ENCODE measurements at regions not wholly inside any gene's neighbourhood (a gene's known extent, or its start where the extent isn't known, plus 50 kb on each side); places are given as distances from the start of the nearest gene placed in this dataset.

- TF ChIP-seq CTCF (IDR thresholded peaks at IDR 0.05; ENCODE audit: insufficient read depth, low read length, severe bottlenecking) = no peak
- H3K36me3 ChIP-seq (ENCODE audit: control insufficient read depth, insufficient read depth, low read length) = peaks cover 44% of the 10 kb centered on the region
Observed at GRCh38 chr17:77313831-77314230, 173.1 kb downstream of the SEC14L1 start.

DNA sequence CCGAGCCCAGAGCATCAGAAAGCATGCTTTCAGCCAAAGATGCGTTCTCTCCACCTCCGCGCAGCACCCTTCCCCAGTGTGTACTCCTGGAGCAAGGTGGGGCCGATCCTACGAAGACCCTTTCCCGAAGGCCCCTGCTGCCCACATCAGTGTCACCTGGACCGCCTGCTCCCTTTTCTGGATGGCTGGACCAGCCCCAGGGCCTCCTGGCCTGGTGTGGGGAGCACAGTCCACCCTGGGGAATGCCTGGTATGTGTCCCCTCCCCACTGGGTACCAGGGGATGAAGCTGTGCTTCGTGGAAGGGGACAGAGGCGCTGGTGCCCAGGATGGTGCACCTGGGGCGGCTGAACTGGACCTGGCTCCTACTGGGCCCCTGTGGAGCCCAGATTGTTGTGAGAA, 173.8 kb downstream of the SEC14L1 start:
- TF ChIP-seq CTCF (IDR thresholded peaks at IDR 0.05; ENCODE audit: insufficient read depth, low read length, severe bottlenecking) = no peak
- Histone ChIP-seq H3K36me3 (ENCODE audit: control insufficient read depth, insufficient read depth, low read length) (peaks cover 39% of the 10 kb centered on the region), H3K4me3 (ENCODE audit: low read depth, low read length) (no peak overlapping the region), H3K27me3 (ENCODE audit: control insufficient read depth, insufficient read depth, low read length) (no peaks in the 10 kb centered on the region)
- FAIRE-seq (no peak), DNase-seq (ENCODE audit: low read depth) (no peak)

More at GRCh38 chr17:77313831-77314230, 173.1 kb downstream of the SEC14L1 start:
- H3K4me3 ChIP-seq (ENCODE audit: low read depth, low read length) = no peak overlapping the region
- no peak for DNase-seq (ENCODE audit: low read depth)
- no peak for FAIRE-seq
- no peaks in the 10 kb centered on the region for H3K27me3 ChIP-seq (ENCODE audit: control insufficient read depth, insufficient read depth, low read length)

DNA sequence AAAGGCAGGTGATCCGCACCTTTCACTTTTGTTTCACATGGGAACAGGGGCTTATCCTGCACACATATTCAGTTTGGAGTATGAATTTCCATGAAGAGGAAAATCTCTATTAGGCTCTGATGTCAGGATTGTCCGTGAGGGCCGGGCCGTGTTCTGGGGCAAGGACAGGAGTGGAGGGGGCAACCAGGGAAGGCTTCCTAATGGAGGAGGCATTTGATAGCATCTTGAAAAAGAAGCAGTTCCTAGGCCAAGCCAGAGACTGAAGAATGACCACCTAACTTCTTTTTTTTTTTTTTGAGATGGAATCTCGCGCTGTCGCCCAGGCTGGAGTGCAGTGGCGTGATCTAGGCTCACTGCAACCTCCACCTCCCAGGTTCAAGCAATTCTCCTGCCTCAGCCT, 174.2 kb downstream of the SEC14L1 start:
- DNase-seq (ENCODE audit: low read depth) = no peak
- Histone ChIP-seq H3K4me3 (ENCODE audit: low read depth, low read length) (no peak overlapping the region), H3K27me3 (ENCODE audit: control insufficient read depth, insufficient read depth, low read length) (no peaks in the 10 kb centered on the region), H3K36me3 (ENCODE audit: control insufficient read depth, insufficient read depth, low read length) (peaks cover 43% of the 10 kb centered on the region)
- no peak for FAIRE-seq
- TF ChIP-seq CTCF (IDR thresholded peaks at IDR 0.05; ENCODE audit: insufficient read depth, low read length, severe bottlenecking) = no peak

DNA sequence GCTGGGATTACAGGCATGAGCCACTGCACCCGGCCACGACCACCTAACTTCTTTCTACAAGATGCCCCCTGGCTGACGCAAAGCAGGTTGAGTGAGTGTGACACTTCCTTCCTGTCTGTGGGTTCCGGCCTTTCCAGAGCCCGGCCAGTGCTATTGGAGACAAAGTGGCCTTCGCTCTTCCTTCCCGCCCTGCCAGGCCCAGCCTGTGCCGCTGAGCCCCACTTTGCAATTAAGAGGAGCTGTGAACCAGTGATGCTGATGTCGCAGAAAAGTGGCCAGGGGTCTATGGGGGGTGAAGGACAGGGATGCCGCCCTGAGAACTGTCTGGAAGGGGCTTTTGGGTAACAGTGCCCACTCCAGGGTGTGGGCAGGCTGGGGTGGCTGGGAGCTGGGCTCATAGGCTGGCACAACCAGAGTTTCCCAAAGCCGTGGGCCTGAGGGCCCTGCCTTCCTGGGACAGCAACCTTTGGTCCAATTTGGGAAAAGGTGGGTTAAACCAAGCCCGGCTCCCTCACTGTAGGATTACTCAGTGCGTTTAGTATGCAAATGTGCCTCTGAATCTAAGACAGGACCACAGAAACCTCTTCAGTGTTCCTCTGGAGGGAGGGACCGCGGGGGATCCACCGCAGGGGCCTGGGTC, 174.9 kb downstream of the SEC14L1 start:
- Histone ChIP-seq H3K27me3 (ENCODE audit: control insufficient read depth, insufficient read depth, low read length) (no peaks in the 10 kb centered on the region), H3K4me3 (ENCODE audit: low read depth, low read length) (no peak overlapping the region), H3K36me3 (ENCODE audit: control insufficient read depth, insufficient read depth, low read length) (peaks cover 40% of the 10 kb centered on the region)
- no peak for TF ChIP-seq CTCF (IDR thresholded peaks at IDR 0.05; ENCODE audit: insufficient read depth, low read length, severe bottlenecking)
- DNase-seq (ENCODE audit: low read depth) (no peak), FAIRE-seq (no peak)

DNA sequence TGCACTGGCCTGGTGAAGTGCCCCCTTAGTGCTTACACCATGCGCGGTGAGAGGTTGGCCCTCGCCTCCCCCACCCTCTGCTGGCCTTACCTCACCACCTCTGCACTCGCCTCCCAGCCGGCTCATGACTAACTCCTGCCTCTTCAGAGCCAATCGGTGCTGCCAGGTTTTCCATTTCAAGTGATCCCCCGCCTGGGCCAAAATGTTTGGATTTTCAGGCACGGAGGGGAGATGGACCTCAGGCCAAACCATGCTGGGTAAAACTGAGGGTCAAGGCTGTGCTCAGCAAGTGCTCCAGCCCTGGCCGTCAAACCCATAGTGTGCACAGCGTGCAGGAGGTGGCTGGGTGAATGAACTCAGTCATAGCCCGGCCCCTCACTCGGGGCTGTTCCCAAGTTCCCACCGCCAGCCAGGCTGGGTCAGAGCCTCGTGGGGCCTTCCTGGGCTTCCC, 175.4 kb downstream of the SEC14L1 start:
- Histone ChIP-seq H3K36me3 (ENCODE audit: control insufficient read depth, insufficient read depth, low read length) (peaks cover 36% of the 10 kb centered on the region), H3K27me3 (ENCODE audit: control insufficient read depth, insufficient read depth, low read length) (no peaks in the 10 kb centered on the region), H3K4me3 (ENCODE audit: low read depth, low read length) (no peak overlapping the region)
- no peak for FAIRE-seq
- DNase-seq (ENCODE audit: low read depth) = peak; percentile 43
- no peak for TF ChIP-seq CTCF (IDR thresholded peaks at IDR 0.05; ENCODE audit: insufficient read depth, low read length, severe bottlenecking)

DNA sequence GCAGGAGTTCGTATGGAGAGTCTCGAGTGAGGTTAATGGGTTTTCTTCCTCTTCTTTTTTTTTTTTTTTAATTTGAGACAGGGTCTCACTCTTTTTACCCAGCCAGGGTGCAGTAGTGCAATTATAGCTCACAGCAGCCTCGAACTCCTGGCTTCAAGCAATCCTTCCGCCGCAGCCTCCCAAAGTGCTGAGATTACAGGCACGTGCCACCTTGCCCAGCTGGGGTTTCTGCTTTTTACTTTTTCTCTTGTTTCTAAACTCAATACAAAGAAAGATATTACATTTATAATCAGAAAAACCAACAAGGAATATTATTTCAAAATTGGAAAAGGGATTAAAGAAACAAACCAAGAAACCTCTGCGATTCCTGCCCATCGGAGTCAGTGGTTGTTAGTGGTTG, 175.9 kb downstream of the SEC14L1 start:
- no peak for DNase-seq (ENCODE audit: low read depth)
- no peak for FAIRE-seq
- peaks cover 31% of the 10 kb centered on the region for H3K36me3 ChIP-seq (ENCODE audit: control insufficient read depth, insufficient read depth, low read length)

More for the DNA sequence above, 175.9 kb downstream of the SEC14L1 start:
- no peaks in the 10 kb centered on the region for H3K27me3 ChIP-seq (ENCODE audit: control insufficient read depth, insufficient read depth, low read length)
- TF ChIP-seq CTCF (IDR thresholded peaks at IDR 0.05; ENCODE audit: insufficient read depth, low read length, severe bottlenecking) = no peak
- H3K4me3 ChIP-seq (ENCODE audit: low read depth, low read length) = no peak overlapping the region

Data from bronchial epithelial cell (primary cell).